Parathyroid adenoma (tissue), 2 donors: ENCODE measurements at regions not wholly inside any gene's neighbourhood (a gene's known extent, or its start where the extent isn't known, plus 50 kb on each side); places are given as distances from the start of the nearest gene placed in this dataset.

Source experiments
- H2AFZ ChIP-seq: fragments of 300-600 bp; sonication (generic); one replicate; pipeline ENCODE4 v1.7.0; 2017; ENCODE audit warnings: antibody characterized with exemption, mild to moderate bottlenecking
- H3K27ac ChIP-seq: fragments of 300-600 bp; sonication (generic); one replicate; pipeline ENCODE4 v1.7.0; 2017
- H3K27me3 ChIP-seq: fragments of 300-600 bp; sonication (generic); one replicate; pipeline ENCODE4 v1.7.0; 2017; ENCODE audit warnings: low read length; ENCODE audit not compliant: control insufficient read depth, insufficient read depth
- H3K36me3 ChIP-seq: fragments of 300-600 bp; sonication (generic); one replicate; pipeline ENCODE4 v1.7.0; 2017; ENCODE audit warnings: low read length; ENCODE audit not compliant: control insufficient read depth, insufficient read depth
- H3K4me1 ChIP-seq: fragments of 300-600 bp; sonication (generic); one replicate; pipeline ENCODE4 v1.7.0; 2017; ENCODE audit warnings: control low read depth
- H3K4me2 ChIP-seq: fragments of 300-600 bp; sonication (generic); one replicate; pipeline ENCODE4 v1.7.0; 2017; ENCODE audit warnings: low read length
- H3K4me3 ChIP-seq: fragments of 300-600 bp; sonication (generic); one replicate; pipeline ENCODE4 v1.7.0; 2017; ENCODE audit warnings: low read depth, low read length
- H3K79me2 ChIP-seq: fragments of 300-600 bp; sonication (generic); one replicate; pipeline ENCODE4 v1.7.0; 2017; ENCODE audit warnings: control low read depth
- H3K9ac ChIP-seq: fragments of 300-600 bp; sonication (generic); one replicate; pipeline ENCODE4 v1.7.0; 2017; ENCODE audit warnings: mild to moderate bottlenecking
- H3K9me3 ChIP-seq: fragments of 300-600 bp; sonication (generic); one replicate; pipeline ENCODE4 v1.7.0; 2017; ENCODE audit warnings: low read length; ENCODE audit not compliant: control insufficient read depth
- CTCF ChIP-seq: fragments of 300-600 bp; sonication (generic); IDR thresholded peaks from one replicate; pipeline ENCODE4 v1.7.0; 2017; ENCODE audit warnings: antibody characterized with exemption, mild to moderate bottlenecking
- donor health status: primary hyperparathyroidism.

GRCh38 chr20:1825938-1826445, 69.2 kb upstream of the SIRPA start:
- no peak overlapping the region for H3K27ac ChIP-seq
- H3K9me3 ChIP-seq, result no peaks in the 10 kb centered on the region
- no peaks in the 10 kb centered on the region for H3K36me3 ChIP-seq
- H3K4me1 ChIP-seq, result peaks cover 3% of the 10 kb centered on the region
- no peaks in the 10 kb centered on the region for H3K79me2 ChIP-seq
- H3K4me3 ChIP-seq, result no peak overlapping the region
- H2AFZ ChIP-seq, result no peak overlapping the region
- H3K9ac ChIP-seq, result no peak overlapping the region
- no peak overlapping the region for H3K4me2 ChIP-seq
- no peaks in the 10 kb centered on the region for H3K27me3 ChIP-seq
- no peak for TF ChIP-seq CTCF

GRCh38 chr20:1825507-1825906, 69.7 kb upstream of the SIRPA start:
- no peak for TF ChIP-seq CTCF
- Histone ChIP-seq H3K4me1 (peaks cover 3% of the 10 kb centered on the region), H3K36me3 (no peaks in the 10 kb centered on the region), H2AFZ (no peak overlapping the region), H3K27me3 (no peaks in the 10 kb centered on the region), H3K9me3 (no peaks in the 10 kb centered on the region), H3K4me2 (no peak overlapping the region), H3K9ac (no peak overlapping the region), H3K79me2 (no peaks in the 10 kb centered on the region), H3K27ac (no peak overlapping the region), H3K4me3 (no peak overlapping the region)

GRCh38 chr20:1824834-1825233, 70.4 kb upstream of the SIRPA start:
- Histone ChIP-seq H3K9me3 (no peaks in the 10 kb centered on the region), H3K4me1 (peaks cover 3% of the 10 kb centered on the region), H3K9ac (no peak overlapping the region), H3K79me2 (no peaks in the 10 kb centered on the region), H3K36me3 (no peaks in the 10 kb centered on the region), H3K4me2 (no peak overlapping the region), H3K27me3 (no peaks in the 10 kb centered on the region), H3K4me3 (no peak overlapping the region), H3K27ac (no peak overlapping the region), H2AFZ (no peak overlapping the region)
- TF ChIP-seq CTCF, result no peak

- Histone ChIP-seq H3K79me2 (no peaks in the 10 kb centered on the region), H3K4me1 (peaks cover 3% of the 10 kb centered on the region), H3K4me2 (no peak overlapping the region), H2AFZ (no peak overlapping the region), H3K9me3 (no peaks in the 10 kb centered on the region), H3K27me3 (no peaks in the 10 kb centered on the region), H3K4me3 (no peak overlapping the region), H3K27ac (no peak overlapping the region), H3K36me3 (no peaks in the 10 kb centered on the region), H3K9ac (no peak overlapping the region)
- TF ChIP-seq CTCF, result no peak
Observed at GRCh38 chr20:1824181-1824580, 71.0 kb upstream of the SIRPA start.

- no peak overlapping the region for H3K4me2 ChIP-seq
- H3K9ac ChIP-seq, result no peak overlapping the region
- H3K9me3 ChIP-seq, result no peaks in the 10 kb centered on the region
- peaks cover 3% of the 10 kb centered on the region for H3K4me1 ChIP-seq
- no peak overlapping the region for H3K27ac ChIP-seq
- H3K4me3 ChIP-seq, result no peak overlapping the region
- no peaks in the 10 kb centered on the region for H3K27me3 ChIP-seq
- no peak for TF ChIP-seq CTCF
- H2AFZ ChIP-seq, result no peak overlapping the region
- H3K79me2 ChIP-seq, result no peaks in the 10 kb centered on the region
- no peaks in the 10 kb centered on the region for H3K36me3 ChIP-seq
Observed at GRCh38 chr20:1823450-1823844, 71.8 kb upstream of the SIRPA start.
